Testis (tissue), 2 donors: ENCODE measurements at regions not wholly inside any gene's neighbourhood (a gene's known extent, or its start where the extent isn't known, plus 50 kb on each side); places are given as distances from the start of the nearest gene placed in this dataset.

Source experiments
- DNase-seq: peaks from one replicate; pipeline ENCODE4 v3.0.0-alpha.2; 2019
- H3K27ac ChIP-seq, 2 donors: fragments of 200-600 bp; sonication (generic); one replicate each; pipeline ENCODE4 v1.5.1; 2019
- H3K27me3 ChIP-seq: fragments of 200-600 bp; sonication (generic); one replicate; pipeline ENCODE4 v1.5.1; 2019
- H3K36me3 ChIP-seq: fragments of 200-600 bp; sonication (generic); one replicate; pipeline ENCODE4 v1.5.1; 2017; ENCODE audit warnings: low read depth; ENCODE audit errors: missing control alignments
- H3K4me1 ChIP-seq: fragments of 200-600 bp; sonication (generic); one replicate; pipeline ENCODE4 v1.5.1; 2019
- H3K4me3 ChIP-seq, 2 donors: fragments of 200-600 bp; sonication (generic); one replicate each; pipeline ENCODE4 v1.5.1; 2017 to 2019
- H3K9me3 ChIP-seq: fragments of 200-600 bp; sonication (generic); one replicate; pipeline ENCODE4 v1.5.1; 2017
- CTCF ChIP-seq, 3 experiments: fragments of 450-650 bp in 2 of 3; fragments of 200-600 bp in 1 of 3; sonication (generic) in 1 of 3; IDR thresholded peaks; one replicate each; pipeline ENCODE4 v1.5.1; 2016 to 2019; ENCODE audit warnings: antibody characterized with exemption in 3 of 3, mild to moderate bottlenecking in 2 of 3, moderate library complexity in 1 of 3
- POLR2A ChIP-seq: fragments of 450-650 bp; IDR thresholded peaks from one replicate; pipeline ENCODE4 v1.6.1; 2017; ENCODE audit warnings: antibody characterized with exemption, mild to moderate bottlenecking, moderate library complexity
- WGBS, 2 donors: methylation state at CpG; one replicate each; pipeline ENCODE4 v1.1.5; 2018; 5-methylcytosine and 5-hydroxymethylcytosine counted together
- intact Hi-C: fragments of 100-400 bp; cut with DNase I; formaldehyde crosslinking; loops from one replicate; pipeline ENCODE4 v1.15.1; 2023; ENCODE audit warnings: low total_unique reads

- WGBS, 2 donors: 77 to 81% methylated on average over 4 to 5 of the region's 5 CpGs
- TF ChIP-seq POLR2A (no peak), CTCF (IDR thresholded peaks at IDR 0.05) (no peak)
- Histone ChIP-seq H3K4me1 (no peaks in the 10 kb centered on the region), H3K27me3 (no peaks in the 10 kb centered on the region), H3K27ac (no peak overlapping the region), H3K9me3 (no peaks in the 10 kb centered on the region), H3K36me3 (no peaks in the 10 kb centered on the region), H3K4me3 (no peak overlapping the region)
- no peak for DNase-seq
- intact Hi-C loops: no loop called here
Observed at GRCh38 chr10:6938384-6938783, 358.3 kb upstream of the PRKCQ start.

- no peak overlapping the region for H3K27ac ChIP-seq
- H3K27me3 ChIP-seq: no peaks in the 10 kb centered on the region
- H3K4me3 ChIP-seq: no peak overlapping the region
- no peaks in the 10 kb centered on the region for H3K36me3 ChIP-seq
- DNase-seq: no peak
- intact Hi-C loops: no loop called here
- H3K4me1 ChIP-seq: no peaks in the 10 kb centered on the region
- no peaks in the 10 kb centered on the region for H3K9me3 ChIP-seq
- TF ChIP-seq CTCF (IDR thresholded peaks at IDR 0.05) (no peak), POLR2A (no peak)
Observed at GRCh38 chr10:6936931-6937330, 356.9 kb upstream of the PRKCQ start.

GRCh38 chr10:6929148-6929830 lies 349.2 kb upstream of the PRKCQ start:
- Histone ChIP-seq H3K27ac (no peak overlapping the region), H3K4me3 (no peak overlapping the region), H3K9me3 (no peaks in the 10 kb centered on the region), H3K36me3 (no peaks in the 10 kb centered on the region), H3K27me3 (no peaks in the 10 kb centered on the region), H3K4me1 (no peaks in the 10 kb centered on the region)
- intact Hi-C loops: no loop called here
- TF ChIP-seq POLR2A (no peak), CTCF (IDR thresholded peaks at IDR 0.05) (no peak)
- WGBS, 2 donors: 67% methylated on average over 9 of the region's 9 CpGs
- DNase-seq: no peak

GRCh38 chr10:6928586-6928985 lies 348.5 kb upstream of the PRKCQ start:
- Histone ChIP-seq H3K4me1 (no peaks in the 10 kb centered on the region), H3K36me3 (no peaks in the 10 kb centered on the region), H3K4me3 (no peak overlapping the region), H3K27ac (no peak overlapping the region), H3K9me3 (no peaks in the 10 kb centered on the region), H3K27me3 (no peaks in the 10 kb centered on the region)
- WGBS, 2 donors: 68 to 71% methylated on average over 5 of the region's 5 CpGs
- DNase-seq: no peak
- TF ChIP-seq POLR2A: no peak
- TF ChIP-seq CTCF (IDR thresholded peaks at IDR 0.05): no peak
- intact Hi-C loops: no loop called here

- H3K4me1 ChIP-seq: no peaks in the 10 kb centered on the region
- H3K9me3 ChIP-seq: no peaks in the 10 kb centered on the region
- WGBS, 2 donors: 78 to 91% methylated on average over 2 of the region's 2 CpGs
- H3K36me3 ChIP-seq: no peaks in the 10 kb centered on the region
- no peak overlapping the region for H3K27ac ChIP-seq
- intact Hi-C loops: no loop called here
- H3K27me3 ChIP-seq: no peaks in the 10 kb centered on the region
- H3K4me3 ChIP-seq: no peak overlapping the region
- TF ChIP-seq CTCF (IDR thresholded peaks at IDR 0.05): no peak
- no peak for TF ChIP-seq POLR2A
- no peak for DNase-seq
Observed at GRCh38 chr10:6926971-6927370, 346.9 kb upstream of the PRKCQ start.
